ENCODE measurements at regions not wholly inside any gene's neighbourhood (a gene's known extent, or its start where the extent isn't known, plus 50 kb on each side); places are given as distances from the start of the nearest gene placed in this dataset.
"Not testable (repeated sequence)": the region's sequence is repeated elsewhere in the genome, so short reads cannot be mapped to it uniquely, and the experiment has no call there.

GRCh38 chr4:24226667-24227066, 336.8 kb upstream of the PPARGC1A start:
- Mint-ChIP-seq H3K4me3 (no peak overlapping the region), H3K27me3 (ENCODE audit: low read depth) (no peaks in the 10 kb centered on the region), H3K4me1 (ENCODE audit: low read depth) (no peaks in the 10 kb centered on the region), H3K27ac (no peak overlapping the region), H3K36me3 (ENCODE audit: low read depth) (no peaks in the 10 kb centered on the region), H3K9me3 (peaks cover 6% of the 10 kb centered on the region)
- DNase-seq (ENCODE audit: low spot score): no peak

- peaks cover 6% of the 10 kb centered on the region for H3K9me3 Mint-ChIP-seq
- no peaks in the 10 kb centered on the region for H3K4me1 Mint-ChIP-seq (ENCODE audit: low read depth)
- no peak for DNase-seq (ENCODE audit: low spot score)
- H3K4me3 Mint-ChIP-seq: no peak overlapping the region
- no peak overlapping the region for H3K27ac Mint-ChIP-seq
- H3K27me3 Mint-ChIP-seq (ENCODE audit: low read depth): no peaks in the 10 kb centered on the region
- no peaks in the 10 kb centered on the region for H3K36me3 Mint-ChIP-seq (ENCODE audit: low read depth)
Measured at GRCh38 chr4:24226023-24226422, 336.2 kb upstream of the PPARGC1A start.

- H3K36me3 Mint-ChIP-seq (ENCODE audit: low read depth): no peaks in the 10 kb centered on the region
- H3K4me1 Mint-ChIP-seq (ENCODE audit: low read depth): no peaks in the 10 kb centered on the region
- H3K4me3 Mint-ChIP-seq: no peak overlapping the region
- no peak for DNase-seq (ENCODE audit: low spot score)
- H3K27ac Mint-ChIP-seq: no peak overlapping the region
- H3K27me3 Mint-ChIP-seq (ENCODE audit: low read depth): no peaks in the 10 kb centered on the region
- peaks cover 6% of the 10 kb centered on the region for H3K9me3 Mint-ChIP-seq
Measured at GRCh38 chr4:24224446-24224845, 334.6 kb upstream of the PPARGC1A start.

GRCh38 chr4:24219209-24219608, 329.4 kb upstream of the PPARGC1A start:
- Mint-ChIP-seq H3K36me3 (ENCODE audit: low read depth) (no peaks in the 10 kb centered on the region), H3K4me3 (no peak overlapping the region), H3K9me3 (no peaks in the 10 kb centered on the region), H3K27ac (no peak overlapping the region), H3K27me3 (ENCODE audit: low read depth) (no peaks in the 10 kb centered on the region), H3K4me1 (ENCODE audit: low read depth) (no peaks in the 10 kb centered on the region)
- no peak for DNase-seq (ENCODE audit: low spot score)

GRCh38 chr4:24218566-24218965, 328.7 kb upstream of the PPARGC1A start:
- Mint-ChIP-seq H3K36me3 (ENCODE audit: low read depth) (no peaks in the 10 kb centered on the region), H3K27ac (no peak overlapping the region), H3K4me3 (no peak overlapping the region), H3K4me1 (ENCODE audit: low read depth) (no peaks in the 10 kb centered on the region), H3K9me3 (no peaks in the 10 kb centered on the region), H3K27me3 (ENCODE audit: low read depth) (no peaks in the 10 kb centered on the region)
- no peak for DNase-seq (ENCODE audit: low spot score)

GRCh38 chr4:24214796-24215195, 324.9 kb upstream of the PPARGC1A start:
- Mint-ChIP-seq H3K27me3 (ENCODE audit: low read depth) (no peaks in the 10 kb centered on the region), H3K4me1 (ENCODE audit: low read depth) (no peaks in the 10 kb centered on the region), H3K4me3 (no peak overlapping the region), H3K9me3 (no peaks in the 10 kb centered on the region), H3K27ac (no peak overlapping the region), H3K36me3 (ENCODE audit: low read depth) (no peaks in the 10 kb centered on the region)
- DNase-seq (ENCODE audit: low spot score): no peak

- Mint-ChIP-seq H3K27ac (no peak overlapping the region), H3K9me3 (no peaks in the 10 kb centered on the region), H3K27me3 (ENCODE audit: low read depth) (no peaks in the 10 kb centered on the region), H3K36me3 (ENCODE audit: low read depth) (no peaks in the 10 kb centered on the region), H3K4me1 (ENCODE audit: low read depth) (no peaks in the 10 kb centered on the region), H3K4me3 (no peak overlapping the region)
- no peak for DNase-seq (ENCODE audit: low spot score)
Measured at GRCh38 chr4:24213961-24214360, 324.1 kb upstream of the PPARGC1A start.

GRCh38 chr4:24212642-24213041, 322.8 kb upstream of the PPARGC1A start:
- H3K9me3 Mint-ChIP-seq: no peaks in the 10 kb centered on the region
- no peak overlapping the region for H3K4me3 Mint-ChIP-seq
- H3K27me3 Mint-ChIP-seq (ENCODE audit: low read depth): no peaks in the 10 kb centered on the region
- no peaks in the 10 kb centered on the region for H3K36me3 Mint-ChIP-seq (ENCODE audit: low read depth)
- DNase-seq (ENCODE audit: low spot score): no peak
- H3K4me1 Mint-ChIP-seq (ENCODE audit: low read depth): no peaks in the 10 kb centered on the region
- H3K27ac Mint-ChIP-seq: no peak overlapping the region

GRCh38 chr4:24211856-24212255, 322.0 kb upstream of the PPARGC1A start:
- no peak overlapping the region for H3K4me3 Mint-ChIP-seq
- H3K4me1 Mint-ChIP-seq (ENCODE audit: low read depth): no peaks in the 10 kb centered on the region
- DNase-seq (ENCODE audit: low spot score): no peak
- H3K27ac Mint-ChIP-seq: no peak overlapping the region
- H3K36me3 Mint-ChIP-seq (ENCODE audit: low read depth): no peaks in the 10 kb centered on the region
- no peaks in the 10 kb centered on the region for H3K9me3 Mint-ChIP-seq
- H3K27me3 Mint-ChIP-seq (ENCODE audit: low read depth): no peaks in the 10 kb centered on the region

- Mint-ChIP-seq H3K27me3 (ENCODE audit: low read depth) (no peaks in the 10 kb centered on the region), H3K4me1 (ENCODE audit: low read depth) (no peaks in the 10 kb centered on the region), H3K4me3 (no peak overlapping the region), H3K27ac (no peak overlapping the region), H3K36me3 (ENCODE audit: low read depth) (no peaks in the 10 kb centered on the region), H3K9me3 (no peaks in the 10 kb centered on the region)
- no peak for DNase-seq (ENCODE audit: low spot score)
Measured at GRCh38 chr4:24210332-24210902, 320.6 kb upstream of the PPARGC1A start.

- Mint-ChIP-seq H3K36me3 (ENCODE audit: low read depth) (no peaks in the 10 kb centered on the region), H3K9me3 (no peaks in the 10 kb centered on the region), H3K4me1 (ENCODE audit: low read depth) (no peaks in the 10 kb centered on the region), H3K27me3 (ENCODE audit: low read depth) (no peaks in the 10 kb centered on the region), H3K4me3 (no peak overlapping the region), H3K27ac (no peak overlapping the region)
- DNase-seq (ENCODE audit: low spot score): no peak
Measured at GRCh38 chr4:24209906-24210305, 320.1 kb upstream of the PPARGC1A start.

- Mint-ChIP-seq H3K36me3 (ENCODE audit: low read depth) (no peaks in the 10 kb centered on the region), H3K9me3 (no peaks in the 10 kb centered on the region), H3K27me3 (ENCODE audit: low read depth) (no peaks in the 10 kb centered on the region), H3K4me3 (no peak overlapping the region), H3K27ac (no peak overlapping the region), H3K4me1 (ENCODE audit: low read depth) (no peaks in the 10 kb centered on the region)
- no peak for DNase-seq (ENCODE audit: low spot score)
Measured at GRCh38 chr4:24209131-24209530, 319.3 kb upstream of the PPARGC1A start.

- no peak for DNase-seq (ENCODE audit: low spot score)
- H3K4me3 Mint-ChIP-seq: no peak overlapping the region
- no peak overlapping the region for H3K27ac Mint-ChIP-seq
- H3K4me1 Mint-ChIP-seq (ENCODE audit: low read depth): no peaks in the 10 kb centered on the region
- H3K9me3 Mint-ChIP-seq: no peaks in the 10 kb centered on the region
- H3K36me3 Mint-ChIP-seq (ENCODE audit: low read depth): no peaks in the 10 kb centered on the region
- H3K27me3 Mint-ChIP-seq (ENCODE audit: low read depth): no peaks in the 10 kb centered on the region
Measured at GRCh38 chr4:24208691-24209090, 318.8 kb upstream of the PPARGC1A start.

- not testable (repeated sequence) for H3K4me1 Mint-ChIP-seq (ENCODE audit: low read depth); H3K36me3 Mint-ChIP-seq (ENCODE audit: low read depth); H3K4me3 Mint-ChIP-seq; DNase-seq (ENCODE audit: low spot score); H3K27ac Mint-ChIP-seq; H3K27me3 Mint-ChIP-seq (ENCODE audit: low read depth); H3K9me3 Mint-ChIP-seq
Measured at GRCh38 chr4:24204708-24205107, 314.9 kb upstream of the PPARGC1A start.

GRCh38 chr4:24203926-24204325, 314.1 kb upstream of the PPARGC1A start:
- H3K4me3 Mint-ChIP-seq: no peak overlapping the region
- no peak overlapping the region for H3K27ac Mint-ChIP-seq
- DNase-seq (ENCODE audit: low spot score): no peak
- no peaks in the 10 kb centered on the region for H3K9me3 Mint-ChIP-seq
- no peaks in the 10 kb centered on the region for H3K27me3 Mint-ChIP-seq (ENCODE audit: low read depth)
- H3K36me3 Mint-ChIP-seq (ENCODE audit: low read depth): no peaks in the 10 kb centered on the region
- H3K4me1 Mint-ChIP-seq (ENCODE audit: low read depth): no peaks in the 10 kb centered on the region
